Nephron (organoid): ENCODE measurements at regions not wholly inside any gene's neighbourhood (a gene's known extent, or its start where the extent isn't known, plus 50 kb on each side); places are given as distances from the start of the nearest gene placed in this dataset.
A peak's percentile ranks its signal among the peaks of the same experiment; 100 is the strongest.

Experiments used
- H3K27ac Mint-ChIP-seq, 3 experiments: 2 replicates each; pipeline ENCODE4 v1.8.0; 2020; ENCODE audit warnings: mixed read lengths in 3 of 3, mild to moderate bottlenecking in 2 of 3, moderate library complexity in 1 of 3
- H3K27me3 Mint-ChIP-seq: 2 replicates; pipeline ENCODE4 v1.8.0; 2021; ENCODE audit warnings: low read depth, mild to moderate bottlenecking, moderate library complexity, mixed read lengths
- H3K36me3 Mint-ChIP-seq: 2 replicates; pipeline ENCODE4 v1.8.0; 2020; ENCODE audit warnings: low read depth, mixed read lengths
- H3K4me1 Mint-ChIP-seq: 2 replicates; pipeline ENCODE4 v1.8.0; 2020; ENCODE audit warnings: mixed read lengths
- H3K4me3 Mint-ChIP-seq, 3 experiments: 2 replicates each; pipeline ENCODE4 v1.8.0; 2020; ENCODE audit warnings: mild to moderate bottlenecking in 3 of 3, mixed read lengths in 3 of 3, moderate library complexity in 2 of 3
- H3K9me3 Mint-ChIP-seq: 2 replicates; pipeline ENCODE4 v1.8.0; 2020; ENCODE audit warnings: mixed read lengths
- TF ChIP-seq, protein P1 (sequence below), 3 experiments: fragments of 200-600 bp; sonication (generic); IDR thresholded peaks; one replicate each; pipeline ENCODE4 v1.5.0; 2021; ENCODE audit warnings: antibody characterized with exemption in 3 of 3; ENCODE audit not compliant: unreplicated experiment in 3 of 3

DNA sequence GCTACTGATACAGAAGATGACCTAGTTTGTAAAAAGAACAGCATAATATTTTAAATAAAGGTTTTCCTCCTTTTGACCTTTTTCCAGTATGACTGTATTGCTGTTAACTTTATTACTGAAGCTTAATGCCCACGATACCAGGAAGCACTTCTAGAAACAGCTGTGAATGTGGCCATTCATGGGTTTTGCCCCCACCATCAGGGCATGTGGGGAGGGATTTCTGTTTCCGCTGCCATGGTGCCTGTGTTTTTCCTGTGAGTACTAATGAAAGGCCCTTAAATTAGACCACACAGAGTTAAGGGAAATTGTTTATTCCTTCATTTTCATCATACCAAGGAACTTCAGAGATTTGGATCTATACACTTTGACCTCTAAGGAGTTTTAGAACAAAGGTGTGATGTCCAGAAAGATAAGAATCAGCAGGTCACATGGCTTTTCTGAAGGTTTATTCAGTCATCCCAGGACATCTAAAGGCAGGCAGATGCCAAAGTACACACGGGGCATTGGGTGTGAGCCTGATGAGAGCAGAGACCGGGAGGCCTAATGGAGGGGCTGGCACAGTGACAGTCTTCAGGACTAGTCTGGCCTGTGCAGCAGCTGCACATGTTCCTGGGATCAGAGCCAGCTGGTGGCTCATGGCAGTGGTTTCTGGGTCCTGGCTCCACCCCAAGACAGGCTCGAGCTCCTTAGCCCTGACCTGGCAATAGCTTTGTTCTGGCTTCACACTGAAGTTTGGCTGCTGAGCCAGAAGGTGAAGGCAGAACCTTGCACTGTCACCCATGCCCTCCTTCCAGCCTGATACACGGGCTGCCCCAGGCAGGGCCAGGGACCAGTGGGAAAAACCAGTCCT, 190.9 kb downstream of the REEP3 start:
- TF ChIP-seq, protein P1, sequence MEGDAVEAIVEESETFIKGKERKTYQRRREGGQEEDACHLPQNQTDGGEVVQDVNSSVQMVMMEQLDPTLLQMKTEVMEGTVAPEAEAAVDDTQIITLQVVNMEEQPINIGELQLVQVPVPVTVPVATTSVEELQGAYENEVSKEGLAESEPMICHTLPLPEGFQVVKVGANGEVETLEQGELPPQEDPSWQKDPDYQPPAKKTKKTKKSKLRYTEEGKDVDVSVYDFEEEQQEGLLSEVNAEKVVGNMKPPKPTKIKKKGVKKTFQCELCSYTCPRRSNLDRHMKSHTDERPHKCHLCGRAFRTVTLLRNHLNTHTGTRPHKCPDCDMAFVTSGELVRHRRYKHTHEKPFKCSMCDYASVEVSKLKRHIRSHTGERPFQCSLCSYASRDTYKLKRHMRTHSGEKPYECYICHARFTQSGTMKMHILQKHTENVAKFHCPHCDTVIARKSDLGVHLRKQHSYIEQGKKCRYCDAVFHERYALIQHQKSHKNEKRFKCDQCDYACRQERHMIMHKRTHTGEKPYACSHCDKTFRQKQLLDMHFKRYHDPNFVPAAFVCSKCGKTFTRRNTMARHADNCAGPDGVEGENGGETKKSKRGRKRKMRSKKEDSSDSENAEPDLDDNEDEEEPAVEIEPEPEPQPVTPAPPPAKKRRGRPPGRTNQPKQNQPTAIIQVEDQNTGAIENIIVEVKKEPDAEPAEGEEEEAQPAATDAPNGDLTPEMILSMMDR (IDR thresholded peaks at IDR 0.05; ENCODE audit: unreplicated experiment in 3 of 3), result no peak
- H3K36me3 Mint-ChIP-seq, result no peaks in the 10 kb centered on the region
- H3K4me3 Mint-ChIP-seq, result peak overlapping the region in 1 of 3 experiments; percentile 81
- peaks cover 4% of the 10 kb centered on the region for H3K27me3 Mint-ChIP-seq
- peak overlapping the region; percentile 96 to 99 (median 98) for H3K27ac Mint-ChIP-seq
- peaks cover 65% of the 10 kb centered on the region for H3K4me1 Mint-ChIP-seq
- no peaks in the 10 kb centered on the region for H3K9me3 Mint-ChIP-seq

DNA sequence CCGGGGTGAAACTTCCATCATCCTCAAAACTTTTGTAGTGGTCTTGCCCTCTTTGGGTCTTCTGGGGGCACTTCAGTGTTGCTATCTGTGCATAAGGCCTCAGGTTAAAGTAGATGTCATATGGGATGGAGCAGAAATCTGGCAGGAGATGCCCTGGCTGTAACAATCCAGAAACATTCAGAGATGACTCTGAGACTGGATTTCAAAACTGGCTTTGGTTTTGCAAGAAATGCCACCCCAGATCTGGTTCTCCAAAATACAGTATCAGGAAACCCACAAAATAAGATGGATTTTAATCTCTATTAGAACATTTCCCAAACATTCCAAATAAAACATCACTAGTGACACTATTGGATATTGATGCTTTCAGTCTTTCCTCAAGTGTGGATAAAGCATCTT, 191.5 kb downstream of the REEP3 start:
- peaks cover 66% of the 10 kb centered on the region for H3K4me1 Mint-ChIP-seq

DNA sequence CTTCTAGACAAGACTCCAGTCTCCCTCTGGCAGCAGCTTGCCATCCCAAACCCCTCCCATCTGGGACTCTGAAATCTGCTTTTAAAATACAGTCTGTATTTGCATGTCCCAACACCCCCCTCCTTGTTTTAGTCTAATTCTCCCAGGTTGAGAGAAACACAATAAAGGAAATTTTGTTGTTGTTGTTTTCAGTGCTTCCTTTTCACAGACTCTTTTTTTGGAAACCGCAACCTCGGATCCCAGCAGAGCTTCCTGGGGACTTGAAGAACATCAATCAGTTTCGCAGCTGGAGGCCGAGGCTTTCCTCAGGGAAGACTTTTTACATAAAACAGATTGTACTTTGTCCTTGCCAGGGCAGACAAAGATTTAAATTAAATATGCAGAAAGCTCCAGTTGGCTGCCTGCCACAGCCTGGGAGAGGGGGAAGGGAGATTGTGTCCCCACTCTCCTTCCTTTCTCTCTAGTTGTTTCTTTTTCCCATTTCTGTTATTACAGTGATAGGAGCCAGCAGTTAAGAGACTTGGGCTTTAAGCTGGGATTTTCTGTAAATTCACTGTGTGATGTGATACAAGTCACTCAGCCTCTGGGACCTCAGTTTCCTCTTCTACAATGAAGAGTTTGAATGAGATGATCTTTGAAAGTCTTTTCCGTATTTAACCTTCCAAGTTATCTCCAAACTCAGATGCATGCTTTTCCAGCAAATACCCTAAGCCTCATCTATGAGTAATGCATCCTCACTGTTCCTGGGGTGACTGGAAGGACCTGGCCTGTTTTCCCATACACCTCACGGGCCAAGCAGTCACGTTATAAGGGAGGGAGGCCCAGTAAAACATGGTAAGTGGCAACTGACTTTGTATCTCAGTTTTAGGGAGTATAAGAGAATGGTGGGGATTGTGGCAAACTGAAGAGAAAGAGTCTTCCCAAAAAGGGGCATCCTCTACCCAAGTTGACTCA, 192.3 kb downstream of the REEP3 start:
- H3K36me3 Mint-ChIP-seq, result no peaks in the 10 kb centered on the region
- H3K9me3 Mint-ChIP-seq, result no peaks in the 10 kb centered on the region
- H3K27me3 Mint-ChIP-seq, result peaks cover 4% of the 10 kb centered on the region
- H3K4me3 Mint-ChIP-seq, result peak overlapping the region; percentile 51 to 81 (median 65)
- H3K27ac Mint-ChIP-seq, result peak overlapping the region; percentile 96 to 99 (median 98)
- peaks cover 73% of the 10 kb centered on the region for H3K4me1 Mint-ChIP-seq
- TF ChIP-seq, protein P1 (IDR thresholded peaks at IDR 0.05; ENCODE audit: unreplicated experiment in 3 of 3), result no peak

More for the DNA sequence above, 191.5 kb downstream of the REEP3 start:
- no peaks in the 10 kb centered on the region for H3K9me3 Mint-ChIP-seq
- H3K27me3 Mint-ChIP-seq, result peaks cover 4% of the 10 kb centered on the region
- TF ChIP-seq, protein P1 (IDR thresholded peaks at IDR 0.05; ENCODE audit: unreplicated experiment in 3 of 3), result no peak
- H3K27ac Mint-ChIP-seq, result peak overlapping the region; percentile 96 to 99 (median 98)
- no peaks in the 10 kb centered on the region for H3K36me3 Mint-ChIP-seq
- peak overlapping the region; percentile 50 to 81 (median 65) for H3K4me3 Mint-ChIP-seq

DNA sequence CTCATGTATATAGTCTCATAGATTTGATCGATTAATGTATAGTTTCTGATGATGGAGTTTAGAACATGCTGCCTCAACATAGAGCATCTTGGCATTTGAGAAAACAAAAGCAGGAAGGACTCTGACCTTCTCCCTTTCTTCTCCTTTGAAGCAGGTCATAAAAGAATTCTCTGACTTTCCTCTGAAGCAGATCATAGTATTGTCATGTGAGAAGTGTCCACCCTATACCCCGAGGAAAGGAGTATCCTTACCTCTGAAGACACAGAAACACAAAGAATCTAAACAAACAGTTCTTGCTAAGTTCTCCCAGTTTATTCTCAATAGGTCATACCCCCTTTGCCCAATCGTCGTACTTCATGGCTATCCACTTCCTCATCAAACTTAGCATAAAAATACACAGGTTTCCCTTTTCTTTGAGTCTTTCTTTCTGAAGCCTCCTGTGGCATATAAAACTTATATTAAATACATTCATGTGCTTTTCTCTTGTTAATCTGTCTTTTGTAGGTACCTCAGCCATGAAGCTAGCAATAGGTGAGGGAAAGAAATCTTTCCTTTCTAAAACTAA, 194.9 kb downstream of the REEP3 start:
- Mint-ChIP-seq H3K4me3 (peak overlapping the region in 1 of 3 experiments; percentile 26), H3K27me3 (peaks cover 5% of the 10 kb centered on the region), H3K9me3 (no peaks in the 10 kb centered on the region), H3K4me1 (peaks cover 89% of the 10 kb centered on the region), H3K36me3 (no peaks in the 10 kb centered on the region), H3K27ac (peak overlapping the region; percentile 89 to 90 (median 89))
- TF ChIP-seq, protein P1 (IDR thresholded peaks at IDR 0.05; ENCODE audit: unreplicated experiment in 3 of 3), result no peak

DNA sequence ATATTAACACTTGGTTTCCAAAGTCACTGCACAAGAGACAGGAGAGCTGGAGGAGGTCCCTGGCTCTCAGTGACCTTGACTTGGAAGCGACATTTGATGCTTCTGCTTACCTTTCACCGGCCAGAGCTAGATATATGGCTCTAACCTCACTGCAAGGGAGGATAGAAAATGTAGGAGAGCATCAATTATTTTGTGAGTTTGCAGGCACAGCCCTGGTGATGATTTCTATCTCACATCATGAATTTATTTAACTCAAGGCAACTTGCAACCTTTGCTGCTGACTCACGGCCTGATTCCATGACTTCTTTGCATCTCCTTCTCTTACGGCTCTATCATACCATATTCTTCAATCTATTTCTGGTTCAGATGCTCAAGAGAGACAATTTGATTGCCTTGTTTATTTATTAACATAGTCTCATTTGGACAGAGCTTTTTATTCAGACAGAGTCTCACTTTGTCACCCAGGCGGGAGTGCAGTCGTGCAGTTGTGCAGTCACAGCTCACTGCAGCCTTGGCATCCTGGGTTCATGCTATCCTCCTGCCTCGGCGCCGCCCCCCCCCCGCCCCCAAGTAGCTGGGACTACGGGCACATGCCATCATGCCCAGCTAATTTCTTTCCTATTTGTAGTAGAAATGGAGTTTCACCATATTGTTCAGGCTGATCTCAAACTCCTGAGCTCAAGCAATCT, 196.0 kb downstream of the REEP3 start:
- Mint-ChIP-seq H3K36me3 (no peaks in the 10 kb centered on the region), H3K9me3 (no peaks in the 10 kb centered on the region), H3K4me3 (peak overlapping the region in 1 of 3 experiments; percentile 4), H3K27me3 (peaks cover 5% of the 10 kb centered on the region), H3K27ac (peak overlapping the region; percentile 89 to 90 (median 89)), H3K4me1 (peaks cover 85% of the 10 kb centered on the region)
- TF ChIP-seq, protein P1 (IDR thresholded peaks at IDR 0.05; ENCODE audit: unreplicated experiment in 3 of 3), result no peak
